Chondrocyte (in vitro differentiated cells): ENCODE measurements at regions not wholly inside any gene's neighbourhood (a gene's known extent, or its start where the extent isn't known, plus 50 kb on each side); places are given as distances from the start of the nearest gene placed in this dataset.

Experiments used
- DNase-seq: peaks from one replicate; pipeline ENCODE4 v3.0.0; 2021; ENCODE audit warnings: mixed read lengths, low spot score
- H3K27ac Mint-ChIP-seq: one replicate; pipeline ENCODE4 v1.8.0; 2021; ENCODE audit warnings: mild to moderate bottlenecking, moderate library complexity, mixed read lengths; ENCODE audit not compliant: unreplicated experiment
- H3K27me3 Mint-ChIP-seq: 2 replicates; pipeline ENCODE4 v1.8.0; 2021; ENCODE audit warnings: low read depth, mixed read lengths
- H3K36me3 Mint-ChIP-seq: 2 replicates; pipeline ENCODE4 v1.8.0; 2021; ENCODE audit warnings: low read depth, mixed read lengths
- H3K4me1 Mint-ChIP-seq: 2 replicates; pipeline ENCODE4 v1.8.0; 2021; ENCODE audit warnings: low read depth, mild to moderate bottlenecking, mixed read lengths
- H3K4me3 Mint-ChIP-seq: one replicate; pipeline ENCODE4 v1.8.0; 2021; ENCODE audit warnings: mild to moderate bottlenecking, moderate library complexity, mixed read lengths; ENCODE audit not compliant: unreplicated experiment
- H3K9me3 Mint-ChIP-seq: 2 replicates; pipeline ENCODE4 v1.8.0; 2021; ENCODE audit warnings: low read depth, mixed read lengths
- TF ChIP-seq, protein P1 (sequence below): fragments of 200-600 bp; sonication (generic); IDR thresholded peaks from 2 replicates; pipeline ENCODE4 v1.5.0; 2021; ENCODE audit warnings: antibody characterized with exemption, mild to moderate bottlenecking, moderate library complexity

DNA sequence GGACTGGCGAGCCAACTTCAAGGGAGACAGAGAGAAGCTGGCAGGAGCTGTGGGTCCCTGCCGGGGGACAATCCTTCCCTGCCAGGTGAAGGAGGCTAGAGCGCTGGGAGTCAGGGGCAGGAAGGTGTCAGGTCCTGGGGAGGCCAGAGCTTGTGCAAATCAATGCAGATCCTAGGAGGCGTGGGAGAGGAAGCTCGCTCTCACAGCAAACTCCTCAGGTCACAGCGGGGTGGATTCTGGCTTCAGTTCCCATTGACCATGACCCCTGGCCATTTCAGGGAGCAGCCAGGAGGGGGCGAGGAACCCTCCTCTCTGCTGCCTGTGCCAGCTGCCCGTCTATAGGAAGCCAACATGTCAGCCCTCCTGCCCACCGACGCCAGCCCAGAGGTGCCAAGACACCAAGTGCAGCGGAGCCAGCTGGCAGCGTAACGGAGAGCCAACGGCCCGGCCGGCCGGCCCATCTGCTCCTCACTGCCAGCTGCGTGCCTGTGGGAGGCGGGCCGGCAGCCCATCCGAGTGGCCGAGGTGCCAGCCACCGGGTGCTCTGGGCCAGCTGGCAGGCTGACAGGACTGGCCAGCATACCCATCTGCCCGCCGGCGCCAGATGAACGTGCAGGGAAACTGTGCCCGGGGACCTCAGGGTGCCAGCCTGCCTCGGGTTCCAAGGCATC lies 374.8 kb downstream of the MIAT start:
- H3K4me1 Mint-ChIP-seq: peaks cover under 1% of the 10 kb centered on the region
- no peak for DNase-seq
- TF ChIP-seq, protein P1, sequence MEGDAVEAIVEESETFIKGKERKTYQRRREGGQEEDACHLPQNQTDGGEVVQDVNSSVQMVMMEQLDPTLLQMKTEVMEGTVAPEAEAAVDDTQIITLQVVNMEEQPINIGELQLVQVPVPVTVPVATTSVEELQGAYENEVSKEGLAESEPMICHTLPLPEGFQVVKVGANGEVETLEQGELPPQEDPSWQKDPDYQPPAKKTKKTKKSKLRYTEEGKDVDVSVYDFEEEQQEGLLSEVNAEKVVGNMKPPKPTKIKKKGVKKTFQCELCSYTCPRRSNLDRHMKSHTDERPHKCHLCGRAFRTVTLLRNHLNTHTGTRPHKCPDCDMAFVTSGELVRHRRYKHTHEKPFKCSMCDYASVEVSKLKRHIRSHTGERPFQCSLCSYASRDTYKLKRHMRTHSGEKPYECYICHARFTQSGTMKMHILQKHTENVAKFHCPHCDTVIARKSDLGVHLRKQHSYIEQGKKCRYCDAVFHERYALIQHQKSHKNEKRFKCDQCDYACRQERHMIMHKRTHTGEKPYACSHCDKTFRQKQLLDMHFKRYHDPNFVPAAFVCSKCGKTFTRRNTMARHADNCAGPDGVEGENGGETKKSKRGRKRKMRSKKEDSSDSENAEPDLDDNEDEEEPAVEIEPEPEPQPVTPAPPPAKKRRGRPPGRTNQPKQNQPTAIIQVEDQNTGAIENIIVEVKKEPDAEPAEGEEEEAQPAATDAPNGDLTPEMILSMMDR: peak; percentile 42
- H3K27me3 Mint-ChIP-seq: no peaks in the 10 kb centered on the region
- H3K27ac Mint-ChIP-seq: no peak overlapping the region
- no peak overlapping the region for H3K4me3 Mint-ChIP-seq
- H3K9me3 Mint-ChIP-seq: peaks cover 4% of the 10 kb centered on the region
- no peaks in the 10 kb centered on the region for H3K36me3 Mint-ChIP-seq

DNA sequence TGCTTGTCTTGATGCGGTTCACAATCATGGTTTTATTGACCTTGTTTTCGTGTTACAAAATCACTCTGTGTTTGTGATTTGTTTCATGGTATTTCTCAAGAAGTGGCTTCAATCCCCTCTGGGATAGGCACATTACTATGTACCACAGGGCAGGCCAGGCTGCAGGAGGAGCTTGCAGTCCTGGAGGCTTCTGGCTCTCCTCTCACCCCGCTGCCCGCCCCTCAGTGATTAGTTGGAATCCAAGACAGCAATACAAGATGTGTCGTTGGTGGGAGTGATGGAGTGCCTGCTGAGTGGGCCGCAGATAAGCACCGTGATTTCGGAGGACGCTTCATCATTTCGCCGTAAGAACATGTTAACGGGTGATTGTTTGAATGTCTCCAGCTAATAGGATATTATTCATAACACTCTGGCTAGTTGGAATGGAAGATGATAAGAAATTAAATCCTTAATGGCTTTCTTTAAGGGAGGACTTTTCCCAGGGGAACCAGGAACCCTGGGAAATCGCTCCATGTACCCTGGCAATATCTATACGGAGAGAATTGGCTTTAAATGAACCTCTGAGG lies 384.4 kb downstream of the MIAT start:
- H3K4me3 Mint-ChIP-seq: no peak overlapping the region
- no peak overlapping the region for H3K27ac Mint-ChIP-seq
- DNase-seq: no peak
- H3K9me3 Mint-ChIP-seq: no peaks in the 10 kb centered on the region
- peaks cover 19% of the 10 kb centered on the region for H3K4me1 Mint-ChIP-seq
- TF ChIP-seq, protein P1: no peak
- H3K27me3 Mint-ChIP-seq: no peaks in the 10 kb centered on the region
- no peaks in the 10 kb centered on the region for H3K36me3 Mint-ChIP-seq

- Mint-ChIP-seq H3K4me3 (no peak overlapping the region), H3K9me3 (no peaks in the 10 kb centered on the region), H3K36me3 (no peaks in the 10 kb centered on the region), H3K4me1 (peaks cover 16% of the 10 kb centered on the region), H3K27me3 (no peaks in the 10 kb centered on the region), H3K27ac (no peak overlapping the region)
- DNase-seq: no peak
- TF ChIP-seq, protein P1: no peak
Measured at GRCh38 chr22:27043262-27043661, 385.9 kb downstream of the MIAT start.

GRCh38 chr22:27045103-27045947 lies 387.9 kb downstream of the MIAT start:
- no peaks in the 10 kb centered on the region for H3K27me3 Mint-ChIP-seq
- no peak overlapping the region for H3K4me3 Mint-ChIP-seq
- H3K9me3 Mint-ChIP-seq: no peaks in the 10 kb centered on the region
- H3K27ac Mint-ChIP-seq: peak overlapping the region; percentile 33
- no peak for DNase-seq
- TF ChIP-seq, protein P1: no peak
- H3K36me3 Mint-ChIP-seq: no peaks in the 10 kb centered on the region
- peaks cover 16% of the 10 kb centered on the region for H3K4me1 Mint-ChIP-seq

DNA sequence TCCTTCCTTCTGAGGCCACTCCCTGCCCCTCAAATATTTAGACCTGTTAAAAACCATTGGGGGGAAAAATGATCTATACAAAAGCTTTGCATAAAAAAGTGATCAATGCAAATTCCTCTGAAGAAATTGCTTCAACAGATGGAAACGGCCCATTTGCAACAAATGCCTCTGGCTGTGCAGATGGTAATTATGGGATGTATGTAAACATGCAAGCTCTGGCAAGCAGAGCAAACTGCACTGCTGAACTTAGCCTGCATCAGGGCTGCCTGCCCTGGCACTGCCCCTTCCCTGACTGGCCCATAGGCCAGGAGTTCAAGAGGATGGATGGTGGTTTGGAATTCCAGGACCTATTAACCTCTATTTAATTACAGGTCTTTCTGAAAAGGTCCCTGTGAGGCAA lies 388.7 kb downstream of the MIAT start:
- Mint-ChIP-seq H3K4me1 (peaks cover 16% of the 10 kb centered on the region), H3K9me3 (no peaks in the 10 kb centered on the region), H3K36me3 (no peaks in the 10 kb centered on the region), H3K27me3 (no peaks in the 10 kb centered on the region), H3K4me3 (no peak overlapping the region), H3K27ac (no peak overlapping the region)
- TF ChIP-seq, protein P1: no peak
- no peak for DNase-seq
